ENCODE measurements at regions not wholly inside any gene's neighbourhood (a gene's known extent, or its start where the extent isn't known, plus 50 kb on each side); places are given as distances from the start of the nearest gene placed in this dataset.

DNA sequence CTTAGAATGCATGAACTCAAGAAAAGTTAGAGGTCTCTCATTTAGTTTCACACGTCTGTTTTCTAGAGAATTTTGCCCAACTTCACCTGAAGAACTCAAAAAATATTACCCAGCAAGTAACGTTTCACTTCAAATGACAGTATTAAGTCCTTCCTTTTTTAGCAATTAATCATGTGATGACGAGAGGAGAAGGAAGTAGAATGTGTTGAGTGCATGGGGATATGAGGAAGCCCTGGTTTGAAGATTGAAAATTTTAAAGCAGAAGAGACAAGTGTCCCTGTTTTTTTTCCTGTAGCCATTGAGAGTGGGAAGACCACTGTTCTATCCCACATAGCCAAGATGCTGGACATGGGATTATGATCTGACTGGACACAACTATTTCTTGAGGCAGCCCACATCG lies 406.3 kb upstream of the CPEB2 start:
- TF ChIP-seq SP1 (IDR thresholded peaks at IDR 0.05; ENCODE audit: low read depth, low read length) (no peak), RAD21 (IDR thresholded peaks at IDR 0.05 in 1 of 2, conservative IDR thresholded peaks at IDR 0.05 in 1 of 2; ENCODE audit: low read depth in 2 of 2, low read length in 2 of 2) (no peak), POLR2A (IDR thresholded peaks at IDR 0.05; ENCODE audit: control extremely low read depth in 1 of 2, low read depth in 2 of 2, low read length in 2 of 2) (no peak)
- TF ChIP-seq, protein P1, sequence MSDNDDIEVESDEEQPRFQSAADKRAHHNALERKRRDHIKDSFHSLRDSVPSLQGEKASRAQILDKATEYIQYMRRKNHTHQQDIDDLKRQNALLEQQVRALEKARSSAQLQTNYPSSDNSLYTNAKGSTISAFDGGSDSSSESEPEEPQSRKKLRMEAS (IDR thresholded peaks at IDR 0.05) = no peak

Data from H1 (cell line).